Trophoblast cell (in vitro differentiated cells and primary cell): ENCODE measurements at regions not wholly inside any gene's neighbourhood (a gene's known extent, or its start where the extent isn't known, plus 50 kb on each side); places are given as distances from the start of the nearest gene placed in this dataset.

Source experiments
- DNase-seq, 2 donors: peaks; one replicate each; pipeline ENCODE4 v3.0.0-alpha.2; 2016
- H2AFZ ChIP-seq: 2 replicates; pipeline ENCODE4 v1.6.1; 2013; ENCODE audit warnings: low read length, moderate library complexity, mild to moderate bottlenecking; ENCODE audit not compliant: insufficient read depth, poor library complexity
- H2AK5ac ChIP-seq: 2 replicates; pipeline ENCODE4 v1.6.1; 2013; ENCODE audit warnings: mild to moderate bottlenecking, low read length
- H2BK120ac ChIP-seq: 2 replicates; pipeline ENCODE4 v1.6.1; 2013; ENCODE audit warnings: low read length, mild to moderate bottlenecking, moderate library complexity; ENCODE audit not compliant: insufficient read depth, poor library complexity
- H2BK12ac ChIP-seq: 2 replicates; pipeline ENCODE4 v1.6.1; 2013; ENCODE audit warnings: mild to moderate bottlenecking, low read length, moderate library complexity
- H2BK5ac ChIP-seq: 2 replicates; pipeline ENCODE4 v1.6.1; 2013; ENCODE audit warnings: low read length, low read depth, moderate library complexity, mild to moderate bottlenecking; ENCODE audit not compliant: poor library complexity
- H3K14ac ChIP-seq: 2 replicates; pipeline ENCODE4 v1.6.1; 2013; ENCODE audit warnings: mild to moderate bottlenecking, low read length
- H3K18ac ChIP-seq: 2 replicates; pipeline ENCODE4 v1.6.1; 2013; ENCODE audit warnings: mild to moderate bottlenecking, low read length
- H3K23ac ChIP-seq: 2 replicates; pipeline ENCODE4 v1.6.1; 2013; ENCODE audit warnings: low read length
- H3K27ac ChIP-seq: 2 replicates; pipeline ENCODE4 v1.5.1; 2013; ENCODE audit warnings: low read depth, mild to moderate bottlenecking, inconsistent platforms, low read length, moderate library complexity
- H3K27me3 ChIP-seq: 2 replicates; pipeline ENCODE4 v1.6.1; 2013; ENCODE audit warnings: inconsistent platforms, mild to moderate bottlenecking, low read length, moderate library complexity; ENCODE audit not compliant: insufficient read depth
- H3K36me3 ChIP-seq, 2 experiments: 1 replicate in 1 of 2; 2 replicates in 1 of 2; pipeline ENCODE4 v1.6.1; 2013; ENCODE audit warnings: low read length in 2 of 2, mild to moderate bottlenecking in 2 of 2, moderate library complexity in 1 of 2; ENCODE audit not compliant: insufficient read depth in 2 of 2, control insufficient read depth in 1 of 2
- H3K4ac ChIP-seq: 2 replicates; pipeline ENCODE4 v1.6.1; 2013; ENCODE audit warnings: low read depth, mild to moderate bottlenecking, low read length, moderate library complexity
- H3K4me1 ChIP-seq, 2 experiments: 1 replicate in 1 of 2; 2 replicates in 1 of 2; pipeline ENCODE4 v1.6.1; 2013; ENCODE audit warnings: low read length in 2 of 2, mild to moderate bottlenecking in 2 of 2, moderate library complexity in 1 of 2; ENCODE audit not compliant: insufficient read depth in 2 of 2, control insufficient read depth in 1 of 2
- H3K4me2 ChIP-seq: 2 replicates; pipeline ENCODE4 v1.6.1; 2013; ENCODE audit warnings: inconsistent platforms, mild to moderate bottlenecking, low read length, moderate library complexity
- H3K4me3 ChIP-seq: 2 replicates; pipeline ENCODE4 v1.5.1; 2013; ENCODE audit warnings: mild to moderate bottlenecking, low read depth, low read length, inconsistent platforms
- H3K79me1 ChIP-seq: one replicate; pipeline ENCODE4 v1.6.1; 2013; ENCODE audit warnings: low read length
- H3K79me2 ChIP-seq: 2 replicates; pipeline ENCODE4 v1.6.1; 2013; ENCODE audit warnings: low read length, mild to moderate bottlenecking; ENCODE audit not compliant: control insufficient read depth, insufficient read depth, poor library complexity
- H3K9ac ChIP-seq: 2 replicates; pipeline ENCODE4 v1.6.1; 2013; ENCODE audit warnings: mild to moderate bottlenecking, low read length
- H3K9me3 ChIP-seq: 2 replicates; pipeline ENCODE4 v1.6.1; 2013; ENCODE audit warnings: low read depth, mild to moderate bottlenecking, control low read depth, inconsistent platforms, low read length; ENCODE audit not compliant: insufficient read depth
- H4K12ac ChIP-seq: 2 replicates; pipeline ENCODE4 v1.6.1; 2013; ENCODE audit warnings: low read depth, mild to moderate bottlenecking, low read length, moderate library complexity
- H4K8ac ChIP-seq: 2 replicates; pipeline ENCODE4 v1.6.1; 2013; ENCODE audit warnings: low read depth, mild to moderate bottlenecking, low read length, moderate library complexity
- H4K91ac ChIP-seq: one replicate; pipeline ENCODE4 v1.6.1; 2013; ENCODE audit warnings: low read depth, mild to moderate bottlenecking, low read length, moderate library complexity
- WGBS: extraction: QIAGEN DNeasy Blood & Tissue Kit; methylation state at CpG from one replicate; pipeline ENCODE4 v1.1.7; 2013; ENCODE audit warnings: missing lambda C conversion rate; ENCODE audit not compliant: insufficient read length, insufficient coverage; ENCODE audit errors: extremely low coverage; 5-methylcytosine and 5-hydroxymethylcytosine counted together

- Histone ChIP-seq H3K4ac (no peak overlapping the region), H3K36me3 (no peaks in the 10 kb centered on the region), H3K27me3 (no peaks in the 10 kb centered on the region), H2BK12ac (no peak overlapping the region), H4K8ac (no peak overlapping the region), H3K14ac (no peak overlapping the region), H3K18ac (no peak overlapping the region), H3K4me3 (no peak overlapping the region), H3K4me2 (no peak overlapping the region), H2AFZ (no peak overlapping the region), H4K12ac (no peak overlapping the region), H3K23ac (no peak overlapping the region), H4K91ac (no peak overlapping the region), H2BK5ac (no peak overlapping the region), H3K4me1 (no peaks in the 10 kb centered on the region), H2BK120ac (no peak overlapping the region), H3K79me1 (no peaks in the 10 kb centered on the region), H3K27ac (no peak overlapping the region), H3K9ac (no peak overlapping the region), H3K79me2 (no peaks in the 10 kb centered on the region), H2AK5ac (no peak overlapping the region), H3K9me3 (no peaks in the 10 kb centered on the region)
- peak in 1 of 2 donors; percentile 9 for DNase-seq
These were observed 456.0 kb upstream of the FAM241A start for GRCh38 chr4:111689214-111689613.

- no peak overlapping the region for H4K91ac ChIP-seq
- H4K8ac ChIP-seq: no peak overlapping the region
These were observed 455.5 kb upstream of the FAM241A start for GRCh38 chr4:111689731-111690130.

DNA sequence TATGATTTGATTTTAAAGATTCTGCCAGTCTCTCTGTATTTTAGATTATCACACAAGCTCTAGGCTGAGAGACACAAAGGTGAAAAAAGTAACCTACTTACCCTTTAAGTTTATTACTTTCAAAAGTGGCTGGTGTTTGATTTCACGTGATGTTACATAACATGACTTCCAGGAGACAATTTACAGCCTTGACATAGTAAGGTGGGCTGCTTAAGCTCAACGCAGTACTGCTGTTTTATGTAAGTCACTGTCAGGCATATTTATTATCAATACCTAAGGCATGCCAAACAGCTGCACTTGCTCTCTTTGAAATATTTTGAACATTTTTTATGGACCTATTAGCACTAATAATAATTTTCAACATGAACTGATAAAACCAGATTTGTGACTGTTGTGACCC is 451.5 kb upstream of the FAM241A start:
- H4K12ac ChIP-seq: no peak overlapping the region
- H4K8ac ChIP-seq: no peak overlapping the region
- H3K9me3 ChIP-seq: no peaks in the 10 kb centered on the region
- no peak for DNase-seq
- no peaks in the 10 kb centered on the region for H3K27me3 ChIP-seq
- H4K91ac ChIP-seq: no peak overlapping the region
- H3K4ac ChIP-seq: no peak overlapping the region
- no peak overlapping the region for H2BK12ac ChIP-seq
- H3K27ac ChIP-seq: no peak overlapping the region
- no peaks in the 10 kb centered on the region for H3K79me1 ChIP-seq
- H3K14ac ChIP-seq: no peak overlapping the region
- H2BK120ac ChIP-seq: no peak overlapping the region
- H3K4me3 ChIP-seq: no peak overlapping the region
- no CpG with 5 or more reads among the region's 2 CpGs for WGBS
- no peak overlapping the region for H3K23ac ChIP-seq
- H2AFZ ChIP-seq: no peak overlapping the region
- H3K9ac ChIP-seq: no peak overlapping the region
- H3K4me2 ChIP-seq: no peak overlapping the region
- H3K4me1 ChIP-seq: no peaks in the 10 kb centered on the region
- no peak overlapping the region for H2AK5ac ChIP-seq
- H3K36me3 ChIP-seq: no peaks in the 10 kb centered on the region
- H3K18ac ChIP-seq: no peak overlapping the region
- H3K79me2 ChIP-seq: no peaks in the 10 kb centered on the region
- no peak overlapping the region for H2BK5ac ChIP-seq

More at GRCh38 chr4:111689731-111690130, 455.5 kb upstream of the FAM241A start:
- H3K4me2 ChIP-seq: no peak overlapping the region
- H2AK5ac ChIP-seq: no peak overlapping the region
- H3K27ac ChIP-seq: no peak overlapping the region
- no peak overlapping the region for H2BK5ac ChIP-seq
- no peak overlapping the region for H2BK12ac ChIP-seq
- no peak overlapping the region for H3K23ac ChIP-seq
- H3K4me3 ChIP-seq: no peak overlapping the region
- H3K9me3 ChIP-seq: no peaks in the 10 kb centered on the region
- H3K9ac ChIP-seq: no peak overlapping the region
- no CpG with 5 or more reads among the region's 1 CpG for WGBS
- no peak overlapping the region for H2BK120ac ChIP-seq
- DNase-seq: no peak
- H4K12ac ChIP-seq: no peak overlapping the region
- H3K79me1 ChIP-seq: no peaks in the 10 kb centered on the region
- H3K18ac ChIP-seq: no peak overlapping the region
- H3K4me1 ChIP-seq: no peaks in the 10 kb centered on the region
- no peak overlapping the region for H3K4ac ChIP-seq
- no peak overlapping the region for H3K14ac ChIP-seq
- H2AFZ ChIP-seq: no peak overlapping the region
- no peaks in the 10 kb centered on the region for H3K27me3 ChIP-seq
- no peaks in the 10 kb centered on the region for H3K79me2 ChIP-seq
- no peaks in the 10 kb centered on the region for H3K36me3 ChIP-seq

DNA sequence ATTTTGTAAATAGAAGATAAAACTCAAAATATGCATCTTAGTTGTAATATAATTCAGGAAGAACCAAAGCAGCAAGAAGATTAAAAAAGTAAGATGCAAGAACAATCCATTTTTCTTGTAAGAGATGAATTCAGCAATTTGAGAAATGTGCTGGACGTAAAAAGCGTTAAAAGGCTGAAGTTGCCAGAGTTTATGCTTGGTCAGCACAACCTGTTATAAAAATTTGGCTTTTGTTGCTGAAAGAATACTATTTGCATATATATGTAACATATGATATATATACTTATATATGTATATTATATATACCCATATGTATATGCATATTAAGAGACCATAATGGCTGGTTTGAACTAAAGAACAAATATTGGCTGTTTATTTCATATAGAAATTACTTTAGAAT is 449.6 kb upstream of the FAM241A start:
- H3K4ac ChIP-seq: no peak overlapping the region
- H3K79me1 ChIP-seq: no peaks in the 10 kb centered on the region
- H3K27ac ChIP-seq: no peak overlapping the region
- H4K12ac ChIP-seq: no peak overlapping the region
- no peak overlapping the region for H2AFZ ChIP-seq
- H3K27me3 ChIP-seq: no peaks in the 10 kb centered on the region
- no peak overlapping the region for H3K14ac ChIP-seq
- no peak overlapping the region for H3K9ac ChIP-seq
- no peak overlapping the region for H2BK120ac ChIP-seq
- no peaks in the 10 kb centered on the region for H3K36me3 ChIP-seq
- H2BK12ac ChIP-seq: no peak overlapping the region
- no peak overlapping the region for H4K8ac ChIP-seq
- H3K4me3 ChIP-seq: no peak overlapping the region
- no peak overlapping the region for H2BK5ac ChIP-seq
- H2AK5ac ChIP-seq: no peak overlapping the region
- H3K23ac ChIP-seq: no peak overlapping the region
- no peak for DNase-seq
- H3K4me1 ChIP-seq: no peaks in the 10 kb centered on the region
- H3K9me3 ChIP-seq: no peaks in the 10 kb centered on the region
- H4K91ac ChIP-seq: no peak overlapping the region
- no peaks in the 10 kb centered on the region for H3K79me2 ChIP-seq
- H3K4me2 ChIP-seq: no peak overlapping the region
- WGBS: no CpG with 5 or more reads among the region's 2 CpGs
- H3K18ac ChIP-seq: no peak overlapping the region
